Muscle of back (tissue), 3 donors: ENCODE measurements at regions not wholly inside any gene's neighbourhood (a gene's known extent, or its start where the extent isn't known, plus 50 kb on each side); places are given as distances from the start of the nearest gene placed in this dataset.

Experiments
- DNase-seq, 3 donors: peaks; one replicate each; pipeline versions ENCODE4 v3.0.0 to v3.0.0-alpha.2; 2013

DNA sequence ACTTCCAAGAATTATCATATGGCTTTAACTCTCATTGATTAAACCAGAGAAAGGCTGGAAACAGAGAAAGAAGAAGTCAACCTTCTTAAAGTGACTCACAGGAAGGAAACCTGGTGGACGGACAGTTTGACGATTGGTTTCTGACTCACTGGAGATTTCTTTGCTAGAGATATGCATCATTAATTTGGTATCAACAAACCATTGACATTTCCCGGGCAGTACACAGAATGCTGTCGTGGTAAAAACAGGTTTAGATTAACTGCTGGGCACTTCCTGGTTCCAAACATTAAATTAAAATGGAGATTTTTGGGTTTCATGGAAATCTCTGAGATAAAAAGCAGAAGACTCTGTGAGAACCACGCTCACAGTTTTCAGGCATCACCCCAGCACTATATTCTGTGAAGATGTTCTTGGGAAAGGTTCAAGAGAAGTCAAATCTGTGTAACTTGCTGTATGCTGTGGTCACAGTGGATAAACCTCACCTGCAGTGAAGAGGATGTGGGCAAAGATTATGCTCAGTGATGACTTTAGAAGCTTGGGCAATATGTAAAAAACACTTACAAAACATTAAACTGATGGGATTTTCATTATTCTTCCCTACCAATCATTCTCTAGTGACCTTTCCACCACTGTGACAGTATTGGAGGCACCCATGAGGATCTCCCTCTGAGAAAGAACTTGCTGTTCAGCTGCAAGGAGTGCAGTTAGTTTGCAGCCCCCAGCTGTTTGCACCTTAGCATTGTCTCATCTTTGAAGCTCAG, 61.1 kb upstream of the CD44 start:
- DNase-seq = no peak

DNA sequence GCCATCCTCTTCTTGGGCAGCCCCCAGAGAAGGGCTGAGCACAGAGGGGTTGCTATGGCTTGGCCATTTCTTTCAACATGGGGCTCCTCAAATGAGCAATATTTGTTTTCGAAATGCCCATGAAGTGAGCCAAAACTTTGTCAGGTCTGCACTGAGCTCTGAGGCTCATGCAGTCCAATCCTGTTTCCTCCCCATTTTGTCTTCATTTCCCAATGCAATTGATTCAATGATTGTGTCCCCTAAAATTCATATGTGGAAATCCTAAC, 60.6 kb upstream of the CD44 start:
- no peak for DNase-seq

DNA sequence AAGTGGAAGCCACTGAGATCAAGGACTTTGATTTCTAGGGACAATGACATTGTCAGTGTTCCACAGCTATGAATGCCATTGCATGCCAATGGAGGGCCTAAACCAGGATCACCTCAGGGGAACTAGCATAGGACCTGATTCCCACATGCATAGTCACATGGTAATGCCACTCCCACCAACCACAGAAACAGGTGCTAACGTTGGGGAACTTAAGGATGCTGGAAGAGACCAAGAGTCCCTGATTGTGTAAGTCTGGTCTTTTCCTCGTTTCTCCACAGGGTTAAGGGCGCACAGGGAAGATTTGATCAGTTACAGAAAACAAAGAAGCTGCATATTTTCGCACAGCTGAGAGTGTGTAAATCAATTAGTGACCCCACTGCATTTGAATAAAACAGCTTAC, 59.4 kb upstream of the CD44 start:
- no peak for DNase-seq

DNA sequence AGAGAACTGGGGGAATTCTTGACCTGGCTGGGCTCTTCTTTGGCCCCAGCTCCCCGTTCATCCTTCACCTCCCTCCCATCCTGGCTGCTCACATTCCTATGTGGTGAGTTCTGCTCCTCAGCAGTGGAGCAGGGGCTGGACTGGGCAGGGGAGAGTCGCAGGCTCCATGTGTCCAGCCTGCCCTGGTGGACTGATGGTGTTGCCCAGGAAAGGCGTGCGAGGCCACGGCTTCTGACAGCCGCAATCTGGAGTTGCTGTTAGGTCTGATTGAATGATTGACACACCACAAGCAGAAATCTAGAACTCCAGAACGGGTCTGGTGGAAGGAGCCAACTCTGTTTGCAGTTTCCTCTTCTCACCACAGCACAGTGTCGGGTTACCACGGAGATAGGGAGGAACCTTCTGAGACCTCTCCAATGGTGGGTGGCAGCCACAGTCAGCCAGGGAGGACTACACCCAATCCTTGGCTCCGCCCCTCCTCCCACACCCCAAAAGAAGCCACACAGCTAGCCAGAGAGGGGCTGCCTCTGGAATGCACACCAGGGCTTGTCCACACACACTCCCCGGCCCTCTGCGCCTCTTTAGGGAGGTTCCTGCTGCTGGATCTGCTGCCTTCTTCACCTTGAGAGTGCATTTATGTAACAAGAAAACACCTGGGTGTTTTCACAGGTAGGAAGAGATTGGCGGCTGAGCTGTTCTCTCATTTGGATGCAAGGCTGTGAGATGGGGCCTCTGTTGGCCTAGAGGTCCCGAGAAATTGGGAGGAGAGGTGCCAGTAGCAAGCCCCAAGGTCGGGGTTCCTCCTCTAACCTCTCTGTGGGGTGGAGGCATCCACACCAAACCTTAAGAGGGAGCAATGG, 56.4 kb upstream of the CD44 start:
- peak; percentile 78 to 88 (median 80) for DNase-seq

- DNase-seq = no peak
These were observed 55.9 kb upstream of the CD44 start for GRCh38 chr11:35083181-35083430.

GRCh38 chr11:35083431-35084238, 55.3 kb upstream of the CD44 start:
- peak; percentile 97 to 100 (median 98) for DNase-seq

GRCh38 chr11:35084817-35085440, 54.0 kb upstream of the CD44 start:
- peak in 1 of 3 donors; percentile 73 for DNase-seq

DNA sequence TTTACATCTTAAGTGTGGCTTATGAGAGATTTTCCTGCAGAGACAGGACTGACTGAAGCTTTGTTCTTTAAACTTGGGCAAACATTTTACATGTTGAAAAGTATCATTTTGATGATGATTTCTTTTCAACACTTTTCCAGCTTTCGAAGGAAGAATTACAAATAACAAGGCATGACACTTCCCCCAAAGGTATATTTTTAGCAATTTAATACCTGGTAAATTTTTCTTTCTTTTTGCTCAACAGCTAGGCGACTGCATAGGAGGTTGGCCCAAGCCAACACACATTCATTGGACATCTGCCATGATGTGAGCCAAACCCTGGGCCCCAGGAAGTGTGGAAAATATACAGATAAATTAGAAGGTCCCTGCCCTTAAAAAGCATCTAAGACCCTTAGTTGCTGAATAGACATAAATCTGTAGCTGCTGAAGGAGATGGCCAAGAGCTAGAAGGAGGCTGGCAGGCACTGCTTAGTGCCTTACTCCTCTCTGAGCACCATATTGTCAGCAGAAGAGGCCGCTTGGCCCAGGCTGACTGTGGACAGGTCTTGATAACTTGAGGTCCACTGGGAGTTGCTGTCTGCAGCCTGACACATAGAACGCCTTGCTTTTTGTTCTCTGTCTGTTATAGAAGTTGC, 53.3 kb upstream of the CD44 start:
- DNase-seq = peak in 2 of 3 donors; percentile 65 to 81

- peak in 1 of 3 donors; percentile 75 for DNase-seq
These were observed 51.3 kb upstream of the CD44 start for GRCh38 chr11:35087648-35088047.

DNA sequence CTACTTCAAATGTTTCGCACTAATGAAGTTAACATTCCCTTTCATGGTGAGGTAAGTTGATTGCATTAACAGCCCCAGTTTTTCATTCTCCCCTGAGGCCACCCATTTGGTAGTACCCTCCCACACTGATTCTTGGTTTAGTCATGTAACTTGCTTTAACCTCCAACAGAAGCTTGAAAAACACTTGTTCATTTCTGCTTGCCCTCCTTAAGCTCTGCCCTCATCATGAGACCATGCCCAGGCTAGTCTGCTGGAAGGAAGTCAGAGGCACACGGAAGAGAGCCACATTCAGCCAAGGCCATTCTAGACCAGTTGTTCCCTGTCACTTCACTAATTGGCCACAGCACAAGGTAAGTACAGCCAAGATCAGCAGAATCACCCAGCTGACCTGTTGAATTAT, 50.7 kb upstream of the CD44 start:
- no peak for DNase-seq

DNA sequence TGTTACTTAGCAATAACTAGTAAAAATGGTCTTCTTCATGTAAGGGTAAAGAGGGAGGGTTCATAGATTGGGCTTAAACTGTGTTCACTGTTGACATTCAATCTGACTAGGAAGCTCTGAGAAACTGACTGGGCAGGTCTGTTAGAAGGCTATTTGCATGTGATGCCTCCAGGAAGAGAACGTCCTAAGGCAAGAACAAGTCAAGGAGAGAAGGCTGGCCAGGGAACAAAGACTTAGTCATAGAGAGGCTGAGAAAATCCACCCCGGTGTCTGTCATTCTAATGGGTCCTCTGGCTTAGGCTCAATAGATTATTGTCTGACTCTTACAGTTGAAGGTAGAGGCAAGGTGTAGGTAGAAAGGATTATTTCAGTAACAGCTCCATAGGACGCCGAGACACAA, 50.3 kb upstream of the CD44 start:
- DNase-seq = no peak
